WTC11 (cell line): ENCODE measurements at regions not wholly inside any gene's neighbourhood (a gene's known extent, or its start where the extent isn't known, plus 50 kb on each side); places are given as distances from the start of the nearest gene placed in this dataset.

Experiments
- ATAC-seq: fragments of 200-7000 bp; cut with Tn5 transposase; 2 replicates; pipeline ENCODE4 v1.10.0; 2021; ENCODE audit warnings: mild to moderate bottlenecking, moderate library complexity
- CTCF ChIA-PET: fragments of 300-600 bp; sonication (Branson Sonifier 250); formaldehyde crosslinking; loops from one replicate; lab custom pipeline; 2021; ENCODE audit warnings: antibody characterized with exemption; lab: Charles Lee
- POLR2A ChIA-PET: fragments of 350-600 bp; sonication (Branson Sonifier 250); formaldehyde crosslinking; loops from one replicate; lab custom pipeline; 2021; ENCODE audit warnings: antibody characterized with exemption; lab: Charles Lee
- DNase-seq: peaks from one replicate; pipeline ENCODE4 v3.0.0; 2021; ENCODE audit warnings: low spot score
- H3K27ac Mint-ChIP-seq: 2 replicates; pipeline ENCODE4 v1.8.0; 2021; ENCODE audit warnings: mixed read lengths
- H3K27me3 Mint-ChIP-seq: 2 replicates; pipeline ENCODE4 v1.8.0; 2021; ENCODE audit warnings: low read depth, mild to moderate bottlenecking, moderate library complexity, mixed read lengths
- H3K36me3 Mint-ChIP-seq: 2 replicates; pipeline ENCODE4 v1.8.0; 2021; ENCODE audit warnings: mixed read lengths
- H3K4me1 Mint-ChIP-seq: 2 replicates; pipeline ENCODE4 v1.8.0; 2022; ENCODE audit warnings: mixed read lengths
- H3K4me3 Mint-ChIP-seq: 2 replicates; pipeline ENCODE4 v1.8.0; 2021; ENCODE audit warnings: mild to moderate bottlenecking, moderate library complexity, mixed read lengths
- H3K9me3 Mint-ChIP-seq: 2 replicates; pipeline ENCODE4 v1.8.0; 2021; ENCODE audit warnings: mixed read lengths
- ATF1 ChIP-seq: sonication (generic); formaldehyde crosslinking; IDR thresholded peaks from 2 replicates; pipeline ENCODE4 v1.8.1; 2023; ENCODE audit warnings: mild to moderate bottlenecking, moderate library complexity, missing genetic modification reagents
- ATF6 ChIP-seq: sonication (generic); formaldehyde crosslinking; IDR thresholded peaks from 2 replicates; pipeline ENCODE4 v1.8.1; 2023; ENCODE audit warnings: mild to moderate bottlenecking, missing genetic modification reagents
- CBFB ChIP-seq: sonication (generic); formaldehyde crosslinking; IDR thresholded peaks from 2 replicates; pipeline ENCODE4 v1.8.1; 2022; ENCODE audit warnings: mild to moderate bottlenecking, low read depth, missing genetic modification reagents
- CTCF ChIP-seq: fragments of 200-600 bp; IDR thresholded peaks from 2 replicates; pipeline ENCODE4 v1.8.0; 2022; ENCODE audit warnings: antibody characterized with exemption
- E2F1 ChIP-seq: sonication (generic); formaldehyde crosslinking; IDR thresholded peaks from 2 replicates; pipeline ENCODE4 v1.8.0; 2022; ENCODE audit warnings: mild to moderate bottlenecking, missing genetic modification reagents
- EMX1 ChIP-seq: fragments of 250-450 bp; sonication (Bioruptor Pico); IDR thresholded peaks from 2 replicates; pipeline ENCODE4 v1.8.0; 2021; ENCODE audit warnings: mild to moderate bottlenecking
- GRHL2 ChIP-seq: fragments of 250-450 bp; sonication (Bioruptor Pico); IDR thresholded peaks from 2 replicates; pipeline ENCODE4 v1.8.0; 2022; ENCODE audit warnings: mild to moderate bottlenecking, moderate library complexity; ENCODE audit not compliant: insufficient replicate concordance, severe bottlenecking
- GTF2I ChIP-seq: fragments of 250-450 bp; sonication (Bioruptor Pico); conservative IDR thresholded peaks from 2 replicates; pipeline ENCODE4 v1.4.0; 2021; ENCODE audit warnings: mild to moderate bottlenecking
- NR1H2 ChIP-seq: sonication (generic); formaldehyde crosslinking; IDR thresholded peaks from 2 replicates; pipeline ENCODE4 v1.9.0; 2021; ENCODE audit warnings: mild to moderate bottlenecking, moderate library complexity, missing genetic modification reagents
- NR3C1 ChIP-seq: sonication (generic); formaldehyde crosslinking; conservative IDR thresholded peaks from 2 replicates; pipeline ENCODE4 v1.8.1; 2023; ENCODE audit warnings: low read depth, mild to moderate bottlenecking, missing genetic modification reagents
- PREB ChIP-seq: sonication (generic); formaldehyde crosslinking; IDR thresholded peaks from 2 replicates; pipeline ENCODE4 v1.8.1; 2022; ENCODE audit warnings: mild to moderate bottlenecking, missing genetic modification reagents, moderate library complexity, borderline replicate concordance
- RORB ChIP-seq: fragments of 250-450 bp; sonication (Bioruptor Pico); IDR thresholded peaks from 2 replicates; pipeline ENCODE4 v1.9.0; 2021; ENCODE audit warnings: mild to moderate bottlenecking
- SMAD3 ChIP-seq: sonication (generic); formaldehyde crosslinking; IDR thresholded peaks from 2 replicates; pipeline ENCODE4 v1.8.0; 2022; ENCODE audit warnings: missing genetic modification reagents, mild to moderate bottlenecking, borderline replicate concordance
- SMAD4 ChIP-seq: sonication (generic); formaldehyde crosslinking; IDR thresholded peaks from 2 replicates; pipeline ENCODE4 v1.8.0; 2022; ENCODE audit warnings: mild to moderate bottlenecking, missing genetic modification reagents
- TEAD1 ChIP-seq: sonication (generic); formaldehyde crosslinking; IDR thresholded peaks from 2 replicates; pipeline ENCODE4 v1.8.0; 2022; ENCODE audit warnings: mild to moderate bottlenecking, missing genetic modification reagents
- TP53 ChIP-seq: sonication (generic); formaldehyde crosslinking; IDR thresholded peaks from 2 replicates; pipeline ENCODE4 v1.8.1; 2023; ENCODE audit warnings: mild to moderate bottlenecking, missing genetic modification reagents
- USF2 ChIP-seq: sonication (generic); formaldehyde crosslinking; IDR thresholded peaks from 2 replicates; pipeline ENCODE4 v1.8.1; 2023; ENCODE audit warnings: mild to moderate bottlenecking, missing genetic modification reagents, moderate library complexity
- ZBTB43 ChIP-seq: sonication (generic); formaldehyde crosslinking; IDR thresholded peaks from 2 replicates; pipeline ENCODE4 v1.8.1; 2023; ENCODE audit warnings: mild to moderate bottlenecking, missing genetic modification reagents

- TF ChIP-seq PREB (no peak), RORB (CRISPR knock-in tag) (no peak), TEAD1 (CRISPR knock-in tag) (no peak), NR1H2 (CRISPR knock-in tag) (no peak), CBFB (CRISPR knock-in tag) (no peak)
- TF ChIP-seq, all 79 proteins: peak for 0
Observed at GRCh38 chr3:135325726-135326235, 530.7 kb downstream of the EPHB1 start (continued).

GRCh38 chr3:135326851-135327250, 531.8 kb downstream of the EPHB1 start:
- CTCF ChIA-PET = no interaction called here
- TF ChIP-seq ATF6 = no peak
- no peak for TF ChIP-seq E2F1 (CRISPR knock-in tag)
- no peak for TF ChIP-seq GRHL2 (CRISPR knock-in tag)
- no peak for TF ChIP-seq GTF2I (CRISPR knock-in tag)
- no peak for TF ChIP-seq USF2 (CRISPR knock-in tag)
- TF ChIP-seq ZBTB43 (CRISPR knock-in tag) = no peak
- no peak for TF ChIP-seq SMAD4 (CRISPR knock-in tag)
- no peak for TF ChIP-seq EMX1 (CRISPR knock-in tag)
- no peak for TF ChIP-seq TEAD1 (CRISPR knock-in tag)
- TF ChIP-seq ATF1 = no peak
- TF ChIP-seq TP53 (CRISPR knock-in tag) = no peak
- TF ChIP-seq NR3C1 (CRISPR knock-in tag) = no peak
- no peak for TF ChIP-seq CTCF
- no peak for TF ChIP-seq SMAD3
- Mint-ChIP-seq H3K27ac (no peak overlapping the region), H3K4me3 (no peak overlapping the region), H3K4me1 (peaks cover 4% of the 10 kb centered on the region; the same call in 1 of the 2 replicates), H3K27me3 (peaks cover 3% of the 10 kb centered on the region; the same call in 1 of the 2 replicates), H3K36me3 (no peaks in the 10 kb centered on the region), H3K9me3 (no peaks in the 10 kb centered on the region; the same call in 1 of the 2 replicates)
- POLR2A ChIA-PET = no interaction called here
- DNase-seq (no peak), ATAC-seq (no peak)
